Ovary (tissue), 7 donors: ENCODE measurements at regions not wholly inside any gene's neighbourhood (a gene's known extent, or its start where the extent isn't known, plus 50 kb on each side); places are given as distances from the start of the nearest gene placed in this dataset.

ENCODE experiments used
- DNase-seq, 5 donors: peaks; one replicate each; pipeline ENCODE4 v3.0.0-alpha.2; 2019 to 2020
- H3K27ac ChIP-seq, 2 donors: fragments of 200-600 bp; one replicate each; pipeline versions ENCODE4 v1.5.1 to v1.8.0; 2019 to 2022
- H3K27me3 ChIP-seq: fragments of 200-600 bp; one replicate; pipeline ENCODE4 v1.8.0; 2022
- H3K36me3 ChIP-seq: fragments of 200-600 bp; sonication (generic); one replicate; pipeline ENCODE4 v1.5.1; 2019
- H3K4me1 ChIP-seq: one replicate; pipeline ENCODE4 v1.8.1; 2013; ENCODE audit warnings: mild to moderate bottlenecking, moderate library complexity; ENCODE audit not compliant: insufficient read depth
- H3K4me3 ChIP-seq: fragments of 200-600 bp; sonication (generic); one replicate; pipeline ENCODE4 v1.5.1; 2017
- H3K9me3 ChIP-seq, 2 donors: fragments of 200-600 bp in 1 of 2; sonication (generic) in 1 of 2; one replicate each; pipeline versions ENCODE4 v1.5.1 to v1.8.1; 2013 to 2019; ENCODE audit warnings: mild to moderate bottlenecking in 1 of 2, moderate library complexity in 1 of 2
- CTCF ChIP-seq, 3 donors: fragments of 450-650 bp in 2 of 3; fragments of 200-600 bp in 1 of 3; IDR thresholded peaks; one replicate each; pipeline versions ENCODE4 v1.5.1 to v1.8.0; 2016 to 2022; ENCODE audit warnings: antibody characterized with exemption in 3 of 3, mild to moderate bottlenecking in 1 of 3
- EP300 ChIP-seq: sonication (generic); formaldehyde crosslinking; IDR thresholded peaks from one replicate; pipeline ENCODE4 v1.6.1; 2017; ENCODE audit warnings: antibody characterized with exemption
- POLR2A ChIP-seq: fragments of 450-650 bp; IDR thresholded peaks from one replicate; pipeline ENCODE4 v1.6.1; 2017; ENCODE audit warnings: antibody characterized with exemption, mild to moderate bottlenecking, moderate library complexity
- whole genome bisulfite sequencing, 3 donors: extraction: QIAGEN DNeasy Blood & Tissue Kit in 1 of 3; methylation state at CpG; one replicate each; pipeline versions ENCODE4 v1.1.5 to v1.1.7; 2013 to 2017; 5-methylcytosine and 5-hydroxymethylcytosine counted together
- intact Hi-C, 4 donors: fragments of 100-400 bp; cut with DNase I; formaldehyde crosslinking; loops; one replicate each; pipeline versions ENCODE4 v1.11.0 to v1.15.1; 2022 to 2023
- donor health status: DM: no; HTN: no; CAD: no; lungs with moderate emphysema.
- donor health status: DM: no; HTN: no; CAD: no.
- donor health status: Bipolar disorder and iron deficiency.
- donor health status: DM: no; HTN: no; CAD: no.
- donor health status: DM: yes; HTN: yes; CAD: no.

- Histone ChIP-seq H3K27me3 (no peaks in the 10 kb centered on the region), H3K4me1 (no peaks in the 10 kb centered on the region), H3K36me3 (no peaks in the 10 kb centered on the region)
Measured at GRCh38 chr5:125179612-125180011, 433.2 kb upstream of the ZNF608 start.

GRCh38 chr5:125180231-125180829, 433.9 kb upstream of the ZNF608 start:
- no peaks in the 10 kb centered on the region for H3K4me1 ChIP-seq

More at GRCh38 chr5:125179612-125180011, 433.2 kb upstream of the ZNF608 start:
- TF ChIP-seq EP300 (no peak), POLR2A (no peak), CTCF (IDR thresholded peaks at IDR 0.05) (no peak)
- Histone ChIP-seq H3K4me3 (no peak overlapping the region), H3K27ac (no peak overlapping the region), H3K9me3 (no peaks in the 10 kb centered on the region)
- intact Hi-C loops = no loop called here
- no peak for DNase-seq

GRCh38 chr5:125181159-125181558, 434.7 kb upstream of the ZNF608 start:
- Histone ChIP-seq H3K4me1 (no peaks in the 10 kb centered on the region), H3K27ac (no peak overlapping the region), H3K27me3 (no peaks in the 10 kb centered on the region), H3K9me3 (no peaks in the 10 kb centered on the region), H3K36me3 (no peaks in the 10 kb centered on the region), H3K4me3 (no peak overlapping the region)
- intact Hi-C loops = no loop called here
- DNase-seq = no peak
- TF ChIP-seq EP300 (no peak), CTCF (IDR thresholded peaks at IDR 0.05) (no peak), POLR2A (no peak)
- WGBS, 3 donors = 32 to 38% (median 32%) methylated on average over 1 of the region's 1 CpG

More at GRCh38 chr5:125180231-125180829, 433.9 kb upstream of the ZNF608 start:
- 46 to 50% (median 49%) methylated on average over 2 of the region's 2 CpGs for WGBS, 3 donors
- TF ChIP-seq POLR2A (no peak), CTCF (IDR thresholded peaks at IDR 0.05) (no peak), EP300 (no peak)
- H3K36me3 ChIP-seq = no peaks in the 10 kb centered on the region
- no peak for DNase-seq
- intact Hi-C loops = no loop called here
- H3K4me3 ChIP-seq = no peak overlapping the region
- H3K27me3 ChIP-seq = no peaks in the 10 kb centered on the region
- no peak overlapping the region for H3K27ac ChIP-seq
- no peaks in the 10 kb centered on the region for H3K9me3 ChIP-seq

- Histone ChIP-seq H3K27me3 (no peaks in the 10 kb centered on the region), H3K4me3 (no peak overlapping the region), H3K27ac (no peak overlapping the region), H3K9me3 (no peaks in the 10 kb centered on the region), H3K36me3 (no peaks in the 10 kb centered on the region), H3K4me1 (peaks cover 3% of the 10 kb centered on the region)
- WGBS, 3 donors = 89 to 100% (median 96%) methylated on average over 1 of the region's 1 CpG
- DNase-seq = no peak
- intact Hi-C loops = no loop called here
- TF ChIP-seq POLR2A (no peak), CTCF (IDR thresholded peaks at IDR 0.05) (no peak), EP300 (no peak)
Measured at GRCh38 chr5:125181955-125182354, 435.5 kb upstream of the ZNF608 start.
